NCI-H748 treated with DMSO at 0.1 percent for 48 hours (cell line): ENCODE measurements at regions not wholly inside any gene's neighbourhood (a gene's known extent, or its start where the extent isn't known, plus 50 kb on each side); places are given as distances from the start of the nearest gene placed in this dataset.
A peak's percentile ranks its signal among the peaks of the same experiment; 100 is the strongest.

Experiments
- DNase-seq: peaks from one replicate; lab custom pipeline; 2025; lab: John Stamatoyannopoulos, UW

- no peak for DNase-seq
Measured at GRCh38 chr5:5686356-5686755, 263.9 kb downstream of the ICE1 start.

GRCh38 chr5:5685737-5686136 lies 263.3 kb downstream of the ICE1 start:
- DNase-seq = no peak

- DNase-seq = no peak
Measured at GRCh38 chr5:5683174-5683573, 260.7 kb downstream of the ICE1 start.

GRCh38 chr5:5678909-5679308 lies 256.4 kb downstream of the ICE1 start:
- DNase-seq = no peak

GRCh38 chr5:5677738-5678137 lies 255.3 kb downstream of the ICE1 start:
- no peak for DNase-seq

GRCh38 chr5:5676218-5676617 lies 253.7 kb downstream of the ICE1 start:
- peak; percentile 25 for DNase-seq

- DNase-seq = no peak
Measured at GRCh38 chr5:5675511-5675910, 253.0 kb downstream of the ICE1 start.

GRCh38 chr5:5671823-5672222 lies 249.3 kb downstream of the ICE1 start:
- DNase-seq = no peak

GRCh38 chr5:5667136-5667554 lies 244.7 kb downstream of the ICE1 start:
- no peak for DNase-seq

- no peak for DNase-seq
Measured at GRCh38 chr5:5666369-5666768, 243.9 kb downstream of the ICE1 start.

GRCh38 chr5:5666076-5666365 lies 243.5 kb downstream of the ICE1 start:
- no peak for DNase-seq

GRCh38 chr5:5665225-5666075 lies 243.0 kb downstream of the ICE1 start:
- DNase-seq = no peak

GRCh38 chr5:5658889-5659465 lies 236.5 kb downstream of the ICE1 start:
- DNase-seq = no peak

GRCh38 chr5:5658226-5658625 lies 235.7 kb downstream of the ICE1 start:
- no peak for DNase-seq

GRCh38 chr5:5652181-5652580 lies 229.7 kb downstream of the ICE1 start:
- no peak for DNase-seq

- no peak for DNase-seq
Measured at GRCh38 chr5:5650949-5651348, 228.5 kb downstream of the ICE1 start.

GRCh38 chr5:5650242-5650641 lies 227.8 kb downstream of the ICE1 start:
- no peak for DNase-seq

GRCh38 chr5:5649641-5650040 lies 227.2 kb downstream of the ICE1 start:
- no peak for DNase-seq

GRCh38 chr5:5648694-5649093 lies 226.2 kb downstream of the ICE1 start:
- no peak for DNase-seq

GRCh38 chr5:5645891-5646290 lies 223.4 kb downstream of the ICE1 start:
- DNase-seq = no peak

GRCh38 chr5:5645198-5645597 lies 222.7 kb downstream of the ICE1 start:
- DNase-seq = no peak

GRCh38 chr5:5644249-5644648 lies 221.8 kb downstream of the ICE1 start:
- DNase-seq = no peak

GRCh38 chr5:5643481-5643880 lies 221.0 kb downstream of the ICE1 start:
- DNase-seq = no peak

- no peak for DNase-seq
Measured at GRCh38 chr5:5638211-5638610, 215.7 kb downstream of the ICE1 start.
